ENCODE measurements at regions not wholly inside any gene's neighbourhood (a gene's known extent, or its start where the extent isn't known, plus 50 kb on each side); places are given as distances from the start of the nearest gene placed in this dataset.
"Not testable (repeated sequence)": the region's sequence is repeated elsewhere in the genome, so short reads cannot be mapped to it uniquely, and the experiment has no call there.

GRCh38 chr15:31719396-31720022 is 310.8 kb upstream of the CHRNA7 start:
- TF ChIP-seq CTCF (IDR thresholded peaks at IDR 0.05; ENCODE audit: low read depth, low read length); EZH2phosphoT487 (IDR thresholded peaks at IDR 0.05; ENCODE audit: low read depth): not testable (repeated sequence)
